Tibial nerve (tissue), 4 donors: ENCODE measurements at regions not wholly inside any gene's neighbourhood (a gene's known extent, or its start where the extent isn't known, plus 50 kb on each side); places are given as distances from the start of the nearest gene placed in this dataset.

Source experiments
- DNase-seq, 2 donors: peaks; one replicate each; pipeline ENCODE4 v3.0.0-alpha.2; 2019; ENCODE audit warnings: low spot score in 2 of 2
- H3K27ac ChIP-seq, 4 donors: fragments of 200-600 bp; sonication (generic) in 3 of 4; one replicate each; pipeline ENCODE4 v1.5.1; 2017 to 2019; ENCODE audit warnings: mild to moderate bottlenecking in 1 of 4
- H3K27me3 ChIP-seq, 2 donors: fragments of 200-600 bp; sonication (generic) in 1 of 2; one replicate each; pipeline versions ENCODE4 v1.5.1 to v1.6.0; 2017 to 2019
- H3K36me3 ChIP-seq, 3 donors: fragments of 200-600 bp; sonication (generic); one replicate each; pipeline ENCODE4 v1.5.1; 2018 to 2019
- H3K4me1 ChIP-seq, 4 donors: fragments of 200-600 bp; sonication (generic) in 3 of 4; one replicate each; pipeline ENCODE4 v1.5.1; 2017 to 2019
- H3K4me3 ChIP-seq, 4 donors: fragments of 200-600 bp; sonication (generic) in 3 of 4; one replicate each; pipeline ENCODE4 v1.5.1; 2017 to 2019; ENCODE audit warnings: mild to moderate bottlenecking in 1 of 4, moderate library complexity in 1 of 4
- H3K9me3 ChIP-seq, 4 donors: fragments of 200-600 bp; sonication (generic) in 3 of 4; one replicate each; pipeline ENCODE4 v1.5.1; 2017 to 2019
- EP300 ChIP-seq, 2 donors: sonication (generic); formaldehyde crosslinking; IDR thresholded peaks; one replicate each; pipeline ENCODE4 v1.6.1; 2017; ENCODE audit warnings: antibody characterized with exemption in 2 of 2, mild to moderate bottlenecking in 1 of 2
- POLR2A ChIP-seq, 2 donors: fragments of 450-650 bp; IDR thresholded peaks; one replicate each; pipeline ENCODE4 v1.6.1; 2017; ENCODE audit warnings: antibody characterized with exemption in 2 of 2, mild to moderate bottlenecking in 2 of 2, moderate library complexity in 2 of 2
- WGBS, 2 donors: methylation state at CpG; one replicate each; pipeline ENCODE4 v1.1.5; 2018; 5-methylcytosine and 5-hydroxymethylcytosine counted together
- TF ChIP-seq, protein P1 (sequence below), 5 experiments: fragments of 200-600 bp in 3 of 5; fragments of 450-650 bp in 2 of 5; sonication (generic) in 3 of 5; IDR thresholded peaks; one replicate each; pipeline ENCODE4 v1.5.1; 2016 to 2019; ENCODE audit warnings: antibody characterized with exemption in 5 of 5, mild to moderate bottlenecking in 3 of 5, moderate library complexity in 2 of 5

GRCh38 chr11:39036021-39036420, 2423.4 kb downstream of the LRRC4C start:
- WGBS, 2 donors: 70 to 94% methylated on average over 1 of the region's 1 CpG
- DNase-seq: no peak
- no peaks in the 10 kb centered on the region for H3K9me3 ChIP-seq
- H3K27ac ChIP-seq: no peak overlapping the region
- no peak for TF ChIP-seq POLR2A (IDR thresholded peaks at IDR 0.05)
- TF ChIP-seq, protein P1, sequence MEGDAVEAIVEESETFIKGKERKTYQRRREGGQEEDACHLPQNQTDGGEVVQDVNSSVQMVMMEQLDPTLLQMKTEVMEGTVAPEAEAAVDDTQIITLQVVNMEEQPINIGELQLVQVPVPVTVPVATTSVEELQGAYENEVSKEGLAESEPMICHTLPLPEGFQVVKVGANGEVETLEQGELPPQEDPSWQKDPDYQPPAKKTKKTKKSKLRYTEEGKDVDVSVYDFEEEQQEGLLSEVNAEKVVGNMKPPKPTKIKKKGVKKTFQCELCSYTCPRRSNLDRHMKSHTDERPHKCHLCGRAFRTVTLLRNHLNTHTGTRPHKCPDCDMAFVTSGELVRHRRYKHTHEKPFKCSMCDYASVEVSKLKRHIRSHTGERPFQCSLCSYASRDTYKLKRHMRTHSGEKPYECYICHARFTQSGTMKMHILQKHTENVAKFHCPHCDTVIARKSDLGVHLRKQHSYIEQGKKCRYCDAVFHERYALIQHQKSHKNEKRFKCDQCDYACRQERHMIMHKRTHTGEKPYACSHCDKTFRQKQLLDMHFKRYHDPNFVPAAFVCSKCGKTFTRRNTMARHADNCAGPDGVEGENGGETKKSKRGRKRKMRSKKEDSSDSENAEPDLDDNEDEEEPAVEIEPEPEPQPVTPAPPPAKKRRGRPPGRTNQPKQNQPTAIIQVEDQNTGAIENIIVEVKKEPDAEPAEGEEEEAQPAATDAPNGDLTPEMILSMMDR (IDR thresholded peaks at IDR 0.05): no peak
- no peaks in the 10 kb centered on the region for H3K4me1 ChIP-seq
- H3K4me3 ChIP-seq: no peak overlapping the region
- H3K27me3 ChIP-seq: no peaks in the 10 kb centered on the region
- no peaks in the 10 kb centered on the region for H3K36me3 ChIP-seq

DNA sequence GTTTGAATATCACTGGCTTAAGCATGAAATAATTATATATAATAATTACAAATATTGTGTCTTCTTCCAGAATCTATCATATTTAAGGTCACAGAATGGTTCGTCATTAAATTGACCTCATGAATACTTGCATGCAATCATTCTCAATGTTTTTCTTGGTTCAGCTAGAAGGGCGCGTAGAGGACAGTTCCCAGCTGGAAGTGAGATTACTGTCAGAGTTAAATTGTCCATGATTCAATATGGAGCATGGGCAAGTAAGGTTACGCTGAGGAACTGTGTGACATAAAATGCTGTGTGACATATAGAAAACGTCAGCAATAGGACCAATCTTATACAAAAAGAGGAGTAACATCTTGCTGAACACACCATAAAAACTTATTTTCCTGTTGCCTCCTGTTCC, 2423.5 kb upstream of the RAG2 start:
- WGBS, 2 donors: 60 to 62% methylated on average over 5 of the region's 5 CpGs
- H3K4me3 ChIP-seq: no peak overlapping the region

GRCh38 chr11:39011797-39012196, 2413.8 kb upstream of the RAG2 start:
- Histone ChIP-seq H3K27ac (no peak overlapping the region), H3K36me3 (no peaks in the 10 kb centered on the region), H3K4me3 (no peak overlapping the region), H3K9me3 (no peaks in the 10 kb centered on the region), H3K4me1 (peaks cover 0 to 6% (median 0%) of the 10 kb centered on the region in 4 donors), H3K27me3 (no peaks in the 10 kb centered on the region)
- TF ChIP-seq POLR2A (IDR thresholded peaks at IDR 0.05) (no peak), EP300 (IDR thresholded peaks at IDR 0.05) (no peak)
- TF ChIP-seq, protein P1 (IDR thresholded peaks at IDR 0.05): no peak
- no peak for DNase-seq

More for the DNA sequence above, 2423.5 kb upstream of the RAG2 start:
- no peak for TF ChIP-seq EP300 (IDR thresholded peaks at IDR 0.05)
- TF ChIP-seq, protein P1 (IDR thresholded peaks at IDR 0.05): no peak
- Histone ChIP-seq H3K36me3 (no peaks in the 10 kb centered on the region), H3K27ac (no peak overlapping the region), H3K27me3 (no peaks in the 10 kb centered on the region), H3K9me3 (no peaks in the 10 kb centered on the region), H3K4me1 (no peaks in the 10 kb centered on the region)
- no peak for DNase-seq

DNA sequence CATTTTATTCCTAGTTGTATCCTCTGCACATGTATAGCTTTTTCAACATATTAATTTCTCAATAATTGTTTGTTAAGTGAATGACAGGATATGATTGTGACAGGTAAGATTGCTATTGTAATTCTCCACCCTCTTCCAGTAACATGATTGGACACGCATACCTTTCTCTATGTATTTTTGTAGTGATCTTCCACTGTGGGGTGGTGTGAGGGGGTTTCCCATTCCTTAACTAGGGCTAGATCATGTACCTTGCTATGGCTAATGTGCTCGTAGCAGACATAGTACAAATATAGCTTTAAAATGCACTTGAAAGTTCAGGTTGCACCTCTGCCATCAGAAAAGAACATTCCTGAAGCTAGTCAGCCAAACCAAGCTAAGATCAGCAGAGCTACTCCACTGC, 2392.8 kb upstream of the RAG2 start:
- Histone ChIP-seq H3K27me3 (no peaks in the 10 kb centered on the region), H3K36me3 (no peaks in the 10 kb centered on the region), H3K27ac (no peak overlapping the region), H3K9me3 (no peaks in the 10 kb centered on the region), H3K4me1 (no peaks in the 10 kb centered on the region), H3K4me3 (no peak overlapping the region)
- no peak for DNase-seq
- WGBS, 2 donors: 84 to 98% methylated on average over 2 of the region's 2 CpGs
- TF ChIP-seq POLR2A (IDR thresholded peaks at IDR 0.05): no peak
- TF ChIP-seq, protein P1 (IDR thresholded peaks at IDR 0.05): no peak

DNA sequence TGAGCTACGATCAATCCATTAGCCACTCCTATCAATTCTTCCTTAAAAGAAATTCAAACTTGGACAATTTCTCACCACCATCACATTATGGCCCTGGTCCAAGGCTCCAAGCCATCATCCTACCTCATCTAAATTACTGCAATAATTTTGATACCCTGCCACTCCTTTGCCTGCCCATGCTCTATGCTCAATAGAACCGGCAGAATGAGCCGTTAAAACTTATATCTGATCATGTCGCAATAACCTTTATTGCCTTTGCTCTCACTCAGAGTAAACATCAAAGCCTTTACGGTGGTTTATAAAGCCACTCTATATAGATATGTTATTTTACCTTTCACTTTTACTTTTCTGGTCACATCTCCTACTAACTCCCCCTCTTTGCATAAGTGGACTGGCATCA, 2392.1 kb upstream of the RAG2 start:
- DNase-seq: no peak
- H3K36me3 ChIP-seq: no peaks in the 10 kb centered on the region
- H3K27ac ChIP-seq: no peak overlapping the region
- H3K4me3 ChIP-seq: no peak overlapping the region
- WGBS, 2 donors: 74 to 75% methylated on average over 5 of the region's 5 CpGs
- no peaks in the 10 kb centered on the region for H3K27me3 ChIP-seq
- no peak for TF ChIP-seq POLR2A (IDR thresholded peaks at IDR 0.05)
- TF ChIP-seq, protein P1 (IDR thresholded peaks at IDR 0.05): no peak
- no peak for TF ChIP-seq EP300 (IDR thresholded peaks at IDR 0.05)
- H3K9me3 ChIP-seq: peaks cover 0 to 1% (median 0%) of the 10 kb centered on the region in 4 donors
- H3K4me1 ChIP-seq: no peaks in the 10 kb centered on the region
